ENCODE measurements at regions not wholly inside any gene's neighbourhood (a gene's known extent, or its start where the extent isn't known, plus 50 kb on each side); places are given as distances from the start of the nearest gene placed in this dataset.

DNA sequence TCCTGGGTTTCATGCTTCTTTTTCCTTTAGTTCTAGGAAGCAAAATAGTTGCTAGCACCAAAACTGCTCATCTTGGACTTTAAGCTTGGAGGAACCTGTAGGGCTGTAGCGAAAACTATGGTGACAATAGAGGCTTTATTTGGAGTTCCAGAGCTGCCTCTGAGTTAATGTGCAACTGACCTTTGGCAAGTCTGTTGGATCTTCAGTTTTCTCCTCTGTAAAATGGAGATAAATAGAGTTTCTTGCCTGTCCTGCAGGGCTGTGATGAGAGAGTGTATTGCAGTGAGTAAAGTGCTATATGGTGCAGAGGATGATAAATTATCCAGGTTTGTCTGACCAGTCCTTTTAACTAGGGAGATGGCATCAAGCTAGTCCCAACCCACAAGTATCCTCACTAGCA, 417.0 kb downstream of the MAN2A1 start:
- TF ChIP-seq, protein P1, sequence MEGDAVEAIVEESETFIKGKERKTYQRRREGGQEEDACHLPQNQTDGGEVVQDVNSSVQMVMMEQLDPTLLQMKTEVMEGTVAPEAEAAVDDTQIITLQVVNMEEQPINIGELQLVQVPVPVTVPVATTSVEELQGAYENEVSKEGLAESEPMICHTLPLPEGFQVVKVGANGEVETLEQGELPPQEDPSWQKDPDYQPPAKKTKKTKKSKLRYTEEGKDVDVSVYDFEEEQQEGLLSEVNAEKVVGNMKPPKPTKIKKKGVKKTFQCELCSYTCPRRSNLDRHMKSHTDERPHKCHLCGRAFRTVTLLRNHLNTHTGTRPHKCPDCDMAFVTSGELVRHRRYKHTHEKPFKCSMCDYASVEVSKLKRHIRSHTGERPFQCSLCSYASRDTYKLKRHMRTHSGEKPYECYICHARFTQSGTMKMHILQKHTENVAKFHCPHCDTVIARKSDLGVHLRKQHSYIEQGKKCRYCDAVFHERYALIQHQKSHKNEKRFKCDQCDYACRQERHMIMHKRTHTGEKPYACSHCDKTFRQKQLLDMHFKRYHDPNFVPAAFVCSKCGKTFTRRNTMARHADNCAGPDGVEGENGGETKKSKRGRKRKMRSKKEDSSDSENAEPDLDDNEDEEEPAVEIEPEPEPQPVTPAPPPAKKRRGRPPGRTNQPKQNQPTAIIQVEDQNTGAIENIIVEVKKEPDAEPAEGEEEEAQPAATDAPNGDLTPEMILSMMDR (IDR thresholded peaks at IDR 0.05): no peak
- TF ChIP-seq POLR2AphosphoS5 (IDR thresholded peaks at IDR 0.05): no peak
